GM12874 (cell line): ENCODE measurements at regions not wholly inside any gene's neighbourhood (a gene's known extent, or its start where the extent isn't known, plus 50 kb on each side); places are given as distances from the start of the nearest gene placed in this dataset.

Experiments used
- TF ChIP-seq, protein P1 (sequence below): IDR thresholded peaks from 2 replicates; pipeline ENCODE4 v1.5.1; 2011; ENCODE audit warnings: low read depth, mild to moderate bottlenecking, control low read depth, low read length, moderate library complexity; ENCODE audit not compliant: insufficient read depth

DNA sequence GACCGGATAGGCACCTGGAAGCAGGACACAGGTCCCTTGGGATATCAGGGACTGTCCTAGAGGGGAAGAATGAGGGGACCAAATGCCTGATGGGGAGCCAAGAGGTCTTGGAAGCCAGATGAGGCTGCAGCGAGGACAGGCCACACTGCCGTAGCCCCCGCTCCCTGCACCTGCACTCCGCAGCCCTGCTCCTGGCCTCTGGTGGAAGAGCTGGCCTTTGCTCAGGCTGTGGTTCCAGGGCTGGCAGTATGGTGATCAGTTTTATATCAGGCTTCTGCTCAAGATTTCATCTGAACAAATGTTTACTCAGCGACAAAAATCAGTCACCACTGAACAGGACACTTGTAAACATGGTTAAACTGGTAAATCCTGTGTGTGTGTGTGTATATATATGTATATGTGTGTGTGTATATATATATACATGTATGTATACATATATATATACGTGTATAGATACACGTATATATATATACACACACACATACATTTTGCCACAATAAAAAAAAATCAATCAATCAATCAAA is 52.5 kb upstream of the TAF1B start:
- TF ChIP-seq, protein P1, sequence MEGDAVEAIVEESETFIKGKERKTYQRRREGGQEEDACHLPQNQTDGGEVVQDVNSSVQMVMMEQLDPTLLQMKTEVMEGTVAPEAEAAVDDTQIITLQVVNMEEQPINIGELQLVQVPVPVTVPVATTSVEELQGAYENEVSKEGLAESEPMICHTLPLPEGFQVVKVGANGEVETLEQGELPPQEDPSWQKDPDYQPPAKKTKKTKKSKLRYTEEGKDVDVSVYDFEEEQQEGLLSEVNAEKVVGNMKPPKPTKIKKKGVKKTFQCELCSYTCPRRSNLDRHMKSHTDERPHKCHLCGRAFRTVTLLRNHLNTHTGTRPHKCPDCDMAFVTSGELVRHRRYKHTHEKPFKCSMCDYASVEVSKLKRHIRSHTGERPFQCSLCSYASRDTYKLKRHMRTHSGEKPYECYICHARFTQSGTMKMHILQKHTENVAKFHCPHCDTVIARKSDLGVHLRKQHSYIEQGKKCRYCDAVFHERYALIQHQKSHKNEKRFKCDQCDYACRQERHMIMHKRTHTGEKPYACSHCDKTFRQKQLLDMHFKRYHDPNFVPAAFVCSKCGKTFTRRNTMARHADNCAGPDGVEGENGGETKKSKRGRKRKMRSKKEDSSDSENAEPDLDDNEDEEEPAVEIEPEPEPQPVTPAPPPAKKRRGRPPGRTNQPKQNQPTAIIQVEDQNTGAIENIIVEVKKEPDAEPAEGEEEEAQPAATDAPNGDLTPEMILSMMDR: no peak

DNA sequence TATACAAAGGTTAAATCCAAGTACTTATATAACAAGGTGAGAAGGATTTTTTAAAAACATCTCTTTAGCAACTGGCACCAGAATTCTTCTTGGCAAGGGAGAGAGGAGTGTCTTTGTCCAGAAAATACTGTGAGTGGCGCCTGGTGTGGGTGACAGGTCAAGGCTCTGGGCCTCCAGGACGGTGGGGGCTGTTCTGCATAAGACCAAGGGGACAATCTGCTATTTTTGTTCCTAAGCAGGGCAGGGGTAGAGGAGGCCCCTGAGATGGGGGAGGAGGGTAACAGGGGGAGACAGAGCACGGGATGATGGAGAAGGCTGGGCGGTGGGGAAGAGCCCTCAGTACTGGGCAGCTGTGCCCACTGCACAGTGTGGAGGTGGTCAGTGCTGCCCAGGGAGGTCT is 51.6 kb upstream of the TAF1B start:
- TF ChIP-seq, protein P1: no peak

DNA sequence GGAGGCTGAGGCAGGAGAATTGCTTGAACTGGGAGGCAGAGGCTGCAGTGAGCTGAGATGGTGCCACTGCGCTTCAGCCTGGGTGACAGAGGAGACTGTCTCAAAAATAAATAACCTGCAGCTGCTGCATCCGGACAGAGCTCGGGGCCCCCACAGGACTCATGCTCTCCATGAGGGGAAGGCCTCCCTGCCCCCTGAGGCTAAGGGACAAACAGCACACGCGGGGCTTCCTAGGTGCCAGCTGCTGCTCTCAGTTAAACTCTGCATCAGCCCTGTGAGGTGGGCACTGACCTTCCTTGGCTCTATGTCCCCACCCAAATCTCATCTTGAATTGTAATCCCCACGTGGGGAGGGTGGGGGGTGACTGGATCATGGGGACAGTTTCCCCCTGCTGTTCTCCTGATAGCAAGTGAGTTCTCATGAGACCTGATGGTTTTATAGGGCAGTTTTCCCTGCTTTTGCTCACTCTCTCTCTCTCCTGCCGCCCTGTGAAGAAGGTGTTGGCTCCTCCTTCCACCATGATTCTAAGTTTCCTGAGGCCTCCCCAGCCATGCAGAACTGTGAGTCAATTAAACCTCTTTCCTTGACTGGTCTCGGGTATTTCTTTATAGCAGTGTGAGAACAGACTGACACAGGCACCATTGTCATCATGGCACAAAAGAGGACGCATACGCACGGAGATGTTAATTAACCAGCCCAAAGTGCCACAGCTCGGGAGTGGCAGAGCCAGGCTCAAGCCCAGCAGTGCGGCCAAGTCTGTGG is 49.9 kb upstream of the TAF1B start:
- TF ChIP-seq, protein P1: no peak
